GM12878 (cell line): ENCODE measurements at regions not wholly inside any gene's neighbourhood (a gene's known extent, or its start where the extent isn't known, plus 50 kb on each side); places are given as distances from the start of the nearest gene placed in this dataset.

ENCODE experiments used
- ATAC-seq: fragments of 200-7000 bp; cut with Tn5 transposase; 3 replicates; pipeline ENCODE4 v1.9.1; 2020; ENCODE audit warnings: mild to moderate bottlenecking, moderate library complexity
- BruUV-seq: library from RNA; stranded (reverse); fragments of 400-500 nt; replicated peaks from 2 replicates; lab custom pipeline; 2021; lab: Mats Ljungman, UMichigan
- CTCF ChIA-PET: fragments of 300-600 bp; sonication (Branson Sonifier 250); formaldehyde crosslinking; extraction: SDS; loops from one replicate; lab custom pipeline; 2021; ENCODE audit warnings: inconsistent platforms; lab: Yijun Ruan, JAX
- POLR2A ChIA-PET: fragments of 350-600 bp; formaldehyde crosslinking; extraction: SDS; loops from one replicate; lab custom pipeline; 2021; ENCODE audit warnings: inconsistent platforms; lab: Charles Lee
- RAD21 ChIA-PET: fragments of 300-600 bp; sonication (Branson Sonifier 250); formaldehyde crosslinking; loops from one replicate; lab custom pipeline; 2023; ENCODE audit warnings: antibody characterized with exemption; ENCODE audit not compliant: unreplicated experiment; lab: Charles Lee
- SMC1A ChIA-PET: fragments of 300-600 bp; sonication (Branson Sonifier 250); formaldehyde crosslinking; loops from one replicate; lab custom pipeline; 2023; ENCODE audit not compliant: unreplicated experiment, uncharacterized antibody; lab: Charles Lee
- DNase-seq: peaks from one replicate; pipeline ENCODE4 v3.0.0-alpha.2; 2011; ENCODE audit warnings: low read depth, low spot score
- FAIRE-seq: peaks from 3 replicates; lab custom pipeline; 2011; peaks lifted over from hg19 to GRCh38; lab: Jason Lieb, UNC
- H2AFZ ChIP-seq: 2 replicates; pipeline ENCODE4 v1.6.0; 2011; ENCODE audit warnings: low read depth, low read length, control low read depth; ENCODE audit not compliant: control insufficient read depth
- H3K27ac ChIP-seq: 2 replicates; pipeline ENCODE4 v1.5.1; 2011; ENCODE audit warnings: control low read depth; ENCODE audit not compliant: control insufficient read depth, insufficient read depth
- H3K27me3 ChIP-seq, 2 experiments: replicated peaks in 1 of 2; 2 replicates each; pipeline versions ENCODE4 v1.6.0 to v1.6.1; 2011; ENCODE audit warnings: low read length in 1 of 2; ENCODE audit not compliant: control insufficient read depth in 2 of 2, insufficient read depth in 2 of 2
- H3K36me3 ChIP-seq, 2 experiments: 2 replicates each; pipeline ENCODE4 v1.5.1; 2011; ENCODE audit warnings: low read length in 1 of 2; ENCODE audit not compliant: control insufficient read depth in 2 of 2, insufficient read depth in 2 of 2
- H3K4me1 ChIP-seq: 2 replicates; pipeline ENCODE4 v1.6.1; 2011; ENCODE audit warnings: mild to moderate bottlenecking, low read length, moderate library complexity, mixed read lengths; ENCODE audit not compliant: control insufficient read depth, insufficient read depth
- H3K4me2 ChIP-seq: 2 replicates; pipeline ENCODE4 v1.6.0; 2011; ENCODE audit warnings: control low read depth; ENCODE audit not compliant: control insufficient read depth, insufficient read depth
- H3K4me3 ChIP-seq: fragments of 200-600 bp; sonication (generic); 2 replicates; pipeline ENCODE4 v1.5.1; 2016
- H3K79me2 ChIP-seq: 2 replicates; pipeline ENCODE4 v1.6.0; 2011; ENCODE audit warnings: low read length; ENCODE audit not compliant: control insufficient read depth, insufficient read depth
- H3K9ac ChIP-seq: 2 replicates; pipeline ENCODE4 v1.8.0; 2011; ENCODE audit warnings: low read length, control low read depth, mixed read lengths; ENCODE audit not compliant: control insufficient read depth, insufficient read depth
- H3K9me3 ChIP-seq: replicated peaks from 3 replicates; pipeline ENCODE4 v1.5.1; 2011; ENCODE audit warnings: mild to moderate bottlenecking, low read length; ENCODE audit not compliant: control insufficient read depth, insufficient read depth
- H4K20me1 ChIP-seq: 2 replicates; pipeline ENCODE4 v1.6.0; 2011; ENCODE audit not compliant: control insufficient read depth, insufficient read depth
- ELK1 ChIP-seq: IDR thresholded peaks from 2 replicates; pipeline ENCODE4 v1.6.1; 2012; ENCODE audit warnings: low read depth, low read length, improper control_type of control experiment
- HDAC6 ChIP-seq: fragments of 200-600 bp; sonication (generic); IDR thresholded peaks from one replicate; pipeline ENCODE4 v1.8.0; 2017; ENCODE audit warnings: antibody characterized with exemption; ENCODE audit not compliant: unreplicated experiment
- MEF2A ChIP-seq: IDR thresholded peaks from 2 replicates; pipeline ENCODE4 v1.6.1; 2011; ENCODE audit warnings: low read depth, mild to moderate bottlenecking, low read length, moderate library complexity; ENCODE audit not compliant: insufficient read depth
- MXI1 ChIP-seq: fragments of 150-350 bp; IDR thresholded peaks from 2 replicates; pipeline ENCODE4 v1.6.1; 2011; ENCODE audit warnings: low read depth, mild to moderate bottlenecking, inconsistent platforms, low read length, improper control_type of control experiment
- RB1 ChIP-seq: fragments of 450-650 bp; formaldehyde crosslinking; IDR thresholded peaks from 2 replicates; pipeline ENCODE4 v1.6.1; 2017; ENCODE audit warnings: mild to moderate bottlenecking, borderline replicate concordance
- ZNF24 ChIP-seq: fragments of 450-650 bp; IDR thresholded peaks from 2 replicates; pipeline ENCODE4 v1.6.1; 2017; ENCODE audit warnings: antibody characterized with exemption, mild to moderate bottlenecking
- WGBS: methylation state at CpG from one replicate; pipeline ENCODE4 v1.1.6; 2016; ENCODE audit warnings: low lambda C conversion rate; ENCODE audit not compliant: insufficient replicate concordance, insufficient coverage; ENCODE audit errors: missing lambda C conversion rate; 5-methylcytosine and 5-hydroxymethylcytosine counted together
- in situ Hi-C: fragments of 300-500 bp; cut with MboI; formaldehyde crosslinking; loops from 9 replicates; pipeline ENCODE4 v1.14.3; 2018; ENCODE audit warnings: mixed read lengths
- intact Hi-C: fragments of 100-400 bp; cut with micrococcal nuclease; formaldehyde crosslinking; loops from one replicate; pipeline ENCODE4 v1.14.2; 2022; ENCODE audit not compliant: unreplicated experiment
- TF ChIP-seq, protein P1 (sequence below): IDR thresholded peaks from 2 replicates; pipeline ENCODE4 v1.6.1; 2011; ENCODE audit warnings: borderline replicate concordance, low read depth, mild to moderate bottlenecking, moderate library complexity, mixed read lengths, low read length; ENCODE audit not compliant: insufficient read depth; ENCODE audit errors: extremely low read length

DNA sequence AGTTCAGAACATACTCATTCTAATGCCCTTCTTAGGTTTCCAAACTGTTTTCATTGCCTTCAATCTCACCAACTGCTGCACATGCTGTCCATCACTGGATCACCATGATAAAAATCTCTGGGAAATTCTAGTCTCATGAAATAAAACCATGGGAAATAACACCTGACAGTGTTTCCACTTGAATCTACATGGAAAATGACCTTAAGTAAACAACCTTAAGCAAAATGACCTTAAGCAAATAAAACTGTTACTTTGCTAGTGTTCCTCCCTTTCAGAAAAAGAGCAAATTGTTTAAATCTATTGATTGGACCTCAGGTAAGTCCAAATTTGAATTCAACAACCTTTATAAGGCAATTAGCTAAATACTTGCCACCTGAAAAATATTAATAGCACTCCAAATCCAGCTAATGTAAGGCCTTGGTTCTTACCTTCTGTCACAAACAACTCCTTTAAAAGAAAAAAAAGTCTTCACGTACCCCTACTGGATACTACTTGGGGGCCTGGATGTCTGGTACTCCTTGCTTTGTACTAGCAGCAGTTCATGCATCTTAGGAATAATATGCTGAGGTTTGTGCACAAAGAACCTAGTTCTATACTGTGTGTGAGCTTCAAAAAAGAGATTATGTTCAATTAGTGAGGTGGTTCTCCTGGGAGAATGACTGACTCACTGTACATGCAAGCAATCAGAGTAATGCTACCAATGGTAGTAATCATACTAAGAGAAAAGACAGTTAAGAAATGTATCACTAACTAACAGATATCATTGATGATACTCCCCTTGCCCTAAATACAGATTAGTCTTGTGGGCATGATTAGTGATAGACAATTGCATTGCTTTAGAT lies 630.4 kb downstream of the PSAT1 start:
- H3K4me3 ChIP-seq = no peak overlapping the region
- no TSS peak for BruUV-seq
- RAD21 ChIA-PET = no interaction called here
- CTCF ChIA-PET = no interaction called here
- intact Hi-C loops = no loop called here
- no peaks in the 10 kb centered on the region for H4K20me1 ChIP-seq
- no peaks in the 10 kb centered on the region for H3K36me3 ChIP-seq
- H3K4me2 ChIP-seq = no peak overlapping the region
- H3K79me2 ChIP-seq = no peaks in the 10 kb centered on the region
- H3K9me3 ChIP-seq = no peaks in the 10 kb centered on the region
- ATAC-seq = no peak
- no peaks in the 10 kb centered on the region for H3K4me1 ChIP-seq
- no peak for FAIRE-seq
- no peak for DNase-seq
- H2AFZ ChIP-seq = no peak overlapping the region
- no peak overlapping the region for H3K27ac ChIP-seq
- no peak overlapping the region for H3K9ac ChIP-seq
- H3K27me3 ChIP-seq = no peaks in the 10 kb centered on the region
- no peak for TF ChIP-seq RB1
- TF ChIP-seq ELK1 = no peak
- TF ChIP-seq HDAC6 = no peak
- TF ChIP-seq MXI1 = no peak
- TF ChIP-seq, protein P1, sequence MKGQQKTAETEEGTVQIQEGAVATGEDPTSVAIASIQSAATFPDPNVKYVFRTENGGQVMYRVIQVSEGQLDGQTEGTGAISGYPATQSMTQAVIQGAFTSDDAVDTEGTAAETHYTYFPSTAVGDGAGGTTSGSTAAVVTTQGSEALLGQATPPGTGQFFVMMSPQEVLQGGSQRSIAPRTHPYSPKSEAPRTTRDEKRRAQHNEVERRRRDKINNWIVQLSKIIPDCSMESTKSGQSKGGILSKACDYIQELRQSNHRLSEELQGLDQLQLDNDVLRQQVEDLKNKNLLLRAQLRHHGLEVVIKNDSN = no peak
- no peak for TF ChIP-seq ZNF24
- no peak for TF ChIP-seq MEF2A
- TF ChIP-seq, all 136 proteins: peak for 0
- SMC1A ChIA-PET = no interaction called here
- POLR2A ChIA-PET = no interaction called here
- in situ Hi-C loops = no loop called here
- WGBS = 0% methylated on average over 1 of the region's 1 CpG
